ENCODE measurements at regions not wholly inside any gene's neighbourhood (a gene's known extent, or its start where the extent isn't known, plus 50 kb on each side); places are given as distances from the start of the nearest gene placed in this dataset.

DNA sequence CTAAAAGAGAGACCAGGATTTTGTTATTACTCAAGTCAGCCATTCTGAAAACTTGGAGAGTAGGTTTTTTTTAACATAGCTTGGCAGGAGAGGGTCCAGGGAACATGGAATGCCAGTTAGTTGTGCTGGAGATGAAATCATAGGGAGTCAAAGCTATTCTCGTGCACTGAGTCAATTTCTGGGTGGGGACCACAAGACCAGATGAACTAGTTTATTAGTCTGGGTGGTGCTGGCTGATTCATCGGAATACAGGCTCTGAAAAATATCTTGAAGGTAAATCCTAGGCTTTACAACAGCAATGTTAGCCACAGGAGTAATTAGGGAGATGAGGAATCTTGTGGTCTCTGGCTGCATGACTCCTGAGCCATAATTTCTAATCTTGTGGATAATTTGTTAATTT, 921.4 kb downstream of the TRIB2 start:
- TF ChIP-seq POLR2A (IDR thresholded peaks at IDR 0.05), result no peak
- TF ChIP-seq CTCF (IDR thresholded peaks at IDR 0.05), result no peak

Measured in suprapubic skin (tissue), 3 donors.